GM19438 (cell line): ENCODE measurements at regions not wholly inside any gene's neighbourhood (a gene's known extent, or its start where the extent isn't known, plus 50 kb on each side); places are given as distances from the start of the nearest gene placed in this dataset.

ENCODE experiments used
- ATAC-seq: cut with Tn5 transposase; IDR thresholded peaks from one replicate; pipeline ENCODE4 v1.9.1; 2021; ENCODE audit warnings: low read depth; ENCODE audit not compliant: unreplicated experiment

GRCh38 chr4:96642490-96642889 is 802.6 kb downstream of the PDHA2 start:
- no peak for ATAC-seq

DNA sequence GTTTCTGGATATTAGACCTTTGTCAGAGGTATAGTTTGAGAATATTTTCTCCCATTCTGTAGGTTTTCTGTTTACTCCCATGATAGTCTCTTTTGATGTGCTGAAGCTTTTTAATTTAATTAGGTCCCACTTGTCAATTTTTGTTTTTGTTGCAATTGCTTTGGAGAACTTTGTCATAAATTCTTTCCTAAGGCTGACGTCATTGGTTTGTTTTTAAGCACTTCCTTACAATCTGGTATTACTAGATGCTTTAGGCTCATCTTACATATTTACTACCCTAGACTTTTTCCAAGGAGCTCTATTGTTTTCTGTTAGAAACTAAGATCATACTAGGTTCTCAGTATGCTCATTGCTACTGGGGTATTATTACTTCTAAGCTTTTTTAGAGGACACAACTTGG is 806.3 kb downstream of the PDHA2 start:
- ATAC-seq, result no peak

GRCh38 chr4:96649536-96649935 is 809.6 kb downstream of the PDHA2 start:
- ATAC-seq, result no peak

- ATAC-seq, result no peak
Measured at GRCh38 chr4:96652158-96652557, 812.3 kb downstream of the PDHA2 start.

GRCh38 chr4:96652821-96653220 is 812.9 kb downstream of the PDHA2 start:
- no peak for ATAC-seq

DNA sequence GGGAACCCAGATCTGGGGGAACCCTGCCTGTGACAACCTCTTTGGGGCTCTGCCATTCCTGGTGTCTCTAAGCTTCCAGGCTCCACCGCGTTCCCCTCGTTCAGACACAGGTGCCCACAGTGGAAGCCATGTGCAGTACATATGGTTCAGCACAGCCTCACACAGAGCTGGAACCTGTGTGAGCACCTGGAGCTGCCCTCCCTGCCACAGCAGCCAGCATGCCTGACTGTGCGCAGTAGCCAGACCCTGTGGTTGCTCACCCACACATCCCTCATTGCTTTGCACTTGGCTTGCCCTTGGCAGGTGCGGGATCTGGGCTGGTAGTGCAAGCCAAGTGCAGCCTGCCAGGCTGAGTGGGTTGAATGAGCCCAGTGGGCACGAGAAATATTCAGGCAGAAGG is 814.2 kb downstream of the PDHA2 start:
- ATAC-seq, result no peak

DNA sequence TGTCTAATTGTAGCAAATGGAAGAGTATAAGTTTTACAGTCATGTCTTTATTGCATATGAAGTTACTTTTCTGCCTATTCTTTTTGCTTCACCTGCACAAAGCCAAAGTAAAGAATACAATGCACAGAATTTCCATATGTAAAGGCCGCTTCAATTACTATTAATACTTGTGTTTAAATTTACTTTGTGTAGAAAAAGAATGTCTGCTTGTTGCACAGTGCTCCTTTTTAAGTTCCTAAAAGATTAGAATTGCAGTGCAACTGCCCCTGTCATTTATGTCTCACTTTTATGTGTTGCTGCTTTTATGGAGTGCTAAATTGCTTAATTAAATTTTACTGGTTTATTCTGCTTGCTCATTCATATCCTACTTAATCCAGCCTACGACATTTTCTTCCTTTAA is 830.5 kb downstream of the PDHA2 start:
- ATAC-seq, result no peak

DNA sequence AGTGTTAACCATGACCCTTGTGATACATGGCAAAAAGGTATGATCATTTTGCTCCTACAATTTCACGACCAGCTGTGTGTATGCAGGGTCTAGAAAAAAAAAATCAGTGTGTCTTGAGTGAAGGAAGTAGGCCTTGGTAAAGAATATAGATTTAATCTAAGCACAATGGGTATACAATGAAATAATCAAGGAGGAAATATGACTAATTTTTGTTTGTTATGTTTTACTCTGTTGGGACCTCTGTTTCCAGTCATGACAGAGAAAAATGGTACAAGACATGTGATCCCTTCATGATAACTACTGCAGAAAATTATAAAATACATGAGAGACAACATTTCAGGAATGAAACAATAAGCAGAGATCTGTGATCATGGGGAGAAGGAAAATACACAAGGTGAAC is 835.5 kb downstream of the PDHA2 start:
- no peak for ATAC-seq

- ATAC-seq, result no peak
Measured at GRCh38 chr4:96675896-96676295, 836.0 kb downstream of the PDHA2 start.

DNA sequence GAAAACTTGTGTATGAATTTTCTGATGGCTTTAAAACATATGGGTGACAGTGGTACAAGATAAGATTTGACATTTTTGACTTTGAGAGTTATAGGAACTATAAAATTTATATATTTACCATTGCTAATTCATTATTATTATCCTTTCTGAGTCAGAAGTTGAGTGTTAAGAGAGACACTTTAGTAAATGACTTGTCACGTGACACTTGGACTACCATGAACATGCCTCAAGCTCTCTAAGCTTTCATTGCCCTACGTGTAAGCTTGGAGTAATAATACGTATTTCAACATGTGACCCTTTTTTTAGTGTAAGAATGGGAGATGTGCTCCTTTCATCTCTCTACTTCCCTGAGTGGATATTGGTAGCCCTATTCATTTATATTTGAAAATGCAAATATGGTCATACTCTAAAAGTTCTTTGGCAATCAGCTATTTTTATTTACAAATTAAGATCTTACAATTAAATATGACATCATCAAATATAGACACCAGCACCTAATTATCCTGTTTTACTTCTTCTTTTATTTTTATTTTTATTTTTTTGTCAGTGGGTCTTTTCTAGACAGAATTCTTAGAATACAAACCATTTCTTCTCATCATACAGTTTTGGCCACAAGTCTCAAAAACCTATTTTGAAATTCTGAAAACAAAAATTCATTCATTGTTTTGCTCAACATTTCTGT is 837.0 kb downstream of the PDHA2 start:
- no peak for ATAC-seq

DNA sequence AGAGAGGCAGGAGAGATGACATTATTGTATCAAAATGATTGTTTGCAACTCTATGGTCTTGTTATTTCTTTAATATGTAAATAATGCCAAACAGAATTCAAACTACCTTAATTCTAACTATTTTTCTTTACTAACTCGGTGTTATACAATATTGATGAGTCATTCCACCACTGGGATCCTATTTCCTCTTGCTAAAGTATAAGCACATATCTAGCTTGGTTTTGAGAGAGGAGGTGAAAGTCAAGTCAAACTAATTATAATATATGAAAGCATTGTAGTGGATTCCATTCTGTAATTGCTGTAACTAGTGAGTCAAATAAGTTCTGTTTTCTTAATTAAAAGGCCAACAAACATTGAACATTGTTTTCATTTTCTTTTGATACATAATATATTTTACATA is 837.6 kb downstream of the PDHA2 start:
- no peak for ATAC-seq

DNA sequence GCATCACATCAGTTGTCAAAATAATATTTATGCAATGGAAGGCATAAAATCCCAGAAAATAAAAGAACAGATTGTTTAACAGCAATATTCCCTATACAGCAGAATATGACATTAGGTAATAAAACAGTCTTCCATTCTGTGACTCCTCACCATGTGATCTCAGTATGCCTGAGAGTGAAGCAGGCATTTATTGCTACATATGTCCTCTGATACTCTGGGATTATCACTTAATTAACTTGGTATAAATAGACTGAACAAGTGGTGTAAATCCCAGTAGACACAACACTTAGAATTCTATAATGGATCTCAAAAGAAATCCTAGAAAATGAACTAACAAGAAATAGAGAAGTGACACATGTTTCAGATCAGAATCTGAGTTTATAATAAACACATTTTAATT is 841.3 kb downstream of the PDHA2 start:
- no peak for ATAC-seq

DNA sequence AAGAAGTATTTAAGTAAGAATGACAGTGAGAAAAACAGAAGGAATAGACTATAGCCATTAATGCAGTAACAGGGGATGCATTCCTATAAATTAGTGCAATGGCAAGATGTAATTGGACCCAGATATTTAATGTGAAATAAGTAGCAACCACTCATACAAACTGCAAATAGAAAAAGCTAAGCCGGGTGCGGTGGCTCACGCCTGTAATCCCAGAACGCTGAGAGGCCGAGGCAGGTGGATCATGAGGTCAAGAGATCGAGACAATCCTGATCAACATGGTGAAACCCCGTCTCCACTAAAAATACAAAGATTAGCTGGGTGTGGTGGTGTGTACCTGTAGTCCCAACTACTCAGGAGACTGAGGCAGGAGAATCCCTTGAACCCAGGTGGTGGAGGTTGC is 845.8 kb downstream of the PDHA2 start:
- no peak for ATAC-seq

DNA sequence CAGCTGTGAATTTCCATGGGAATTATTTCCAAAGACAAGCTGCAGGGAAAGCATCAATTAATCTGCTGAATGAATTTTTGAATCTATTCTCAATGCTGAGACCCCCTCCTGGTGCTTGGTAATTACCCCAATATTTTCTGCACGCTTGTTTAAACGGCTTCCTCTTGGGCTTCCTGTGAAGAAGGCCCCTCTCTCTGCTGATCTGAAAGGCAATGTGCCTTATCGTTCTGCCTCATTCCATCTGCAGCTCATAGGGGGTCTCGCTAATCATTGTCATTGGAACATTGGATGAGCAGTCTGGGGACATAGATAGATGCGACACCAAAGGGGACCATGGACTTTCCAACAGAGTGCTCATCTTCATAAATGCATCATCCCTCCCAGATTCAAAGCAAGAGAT is 851.6 kb downstream of the PDHA2 start:
- ATAC-seq, result no peak

DNA sequence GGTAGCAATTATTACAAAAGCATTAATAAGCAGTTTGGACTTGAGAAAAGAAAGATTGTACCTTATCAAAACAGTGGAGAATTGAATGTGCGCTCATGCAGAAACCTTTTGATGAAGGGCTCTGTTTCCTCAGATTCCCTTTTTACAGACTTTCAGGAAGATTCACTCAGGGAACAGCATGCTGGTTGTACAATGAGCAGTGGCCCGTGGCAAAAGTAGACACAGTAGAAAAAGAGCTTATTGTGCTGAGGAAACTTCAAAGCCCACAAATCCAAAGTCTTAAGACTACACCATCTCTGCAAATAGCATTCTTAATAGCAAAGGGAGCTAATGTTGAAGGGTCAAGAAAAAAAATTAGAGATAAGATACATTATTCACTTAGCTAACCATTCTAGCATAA is 858.9 kb downstream of the PDHA2 start:
- ATAC-seq, result no peak

GRCh38 chr4:96703265-96703664 is 863.4 kb downstream of the PDHA2 start:
- no peak for ATAC-seq

DNA sequence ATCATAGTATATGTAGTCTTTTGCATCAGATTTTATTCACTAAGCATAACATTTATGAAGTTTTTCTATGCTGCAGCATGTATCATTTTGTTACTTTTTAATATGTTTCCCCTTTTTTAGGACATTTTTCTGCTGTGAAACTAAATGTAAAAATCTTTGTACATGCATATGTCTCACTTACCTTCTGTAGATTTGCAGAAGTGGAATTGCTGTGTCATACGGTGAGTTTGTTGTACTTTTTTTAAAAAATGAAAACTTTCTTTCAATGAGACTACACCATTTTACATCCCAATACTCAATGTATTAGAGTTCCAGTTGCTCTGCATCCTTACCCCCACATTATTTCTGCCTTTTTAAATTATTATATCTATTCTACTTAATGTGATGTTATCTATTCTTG is 868.9 kb downstream of the PDHA2 start:
- ATAC-seq, result no peak

GRCh38 chr4:96713271-96713850 is 873.5 kb downstream of the PDHA2 start:
- ATAC-seq, result no peak

- no peak for ATAC-seq
Measured at GRCh38 chr4:96729641-96730040, 889.7 kb downstream of the PDHA2 start.

- no peak for ATAC-seq
Measured at GRCh38 chr4:96730432-96730831, 890.5 kb downstream of the PDHA2 start.

- ATAC-seq, result no peak
Measured at GRCh38 chr4:96736352-96736889, 896.5 kb downstream of the PDHA2 start.

GRCh38 chr4:96739101-96739500 is 899.2 kb downstream of the PDHA2 start:
- ATAC-seq, result no peak
